DMS53 (cell line): ENCODE measurements at regions not wholly inside any gene's neighbourhood (a gene's known extent, or its start where the extent isn't known, plus 50 kb on each side); places are given as distances from the start of the nearest gene placed in this dataset.

Experiments used
- DNase-seq: peaks from one replicate; lab custom pipeline; 2025; lab: John Stamatoyannopoulos, UW

- no peak for DNase-seq
Observed at GRCh38 chr2:59985923-59986322, 567.5 kb downstream of the BCL11A start.

- DNase-seq: no peak
Observed at GRCh38 chr2:59974051-59974766, 579.2 kb downstream of the BCL11A start.

- DNase-seq: no peak
Observed at GRCh38 chr2:59969161-59969560, 584.3 kb downstream of the BCL11A start.

GRCh38 chr2:59968441-59968840, 585.0 kb downstream of the BCL11A start:
- DNase-seq: no peak

- no peak for DNase-seq
Observed at GRCh38 chr2:59967691-59968090, 585.8 kb downstream of the BCL11A start.

- DNase-seq: no peak
Observed at GRCh38 chr2:59963157-59963556, 590.3 kb downstream of the BCL11A start.

- DNase-seq: no peak
Observed at GRCh38 chr2:59961746-59962145, 591.7 kb downstream of the BCL11A start.

- no peak for DNase-seq
Observed at GRCh38 chr2:59959944-59960343, 593.5 kb downstream of the BCL11A start.

- DNase-seq: no peak
Observed at GRCh38 chr2:59957504-59957903, 596.0 kb downstream of the BCL11A start.

- DNase-seq: no peak
Observed at GRCh38 chr2:59956981-59957380, 596.5 kb downstream of the BCL11A start.

GRCh38 chr2:59947917-59948541, 605.4 kb downstream of the BCL11A start:
- DNase-seq: peak; percentile 12

- no peak for DNase-seq
Observed at GRCh38 chr2:59947209-59947608, 606.2 kb downstream of the BCL11A start.

GRCh38 chr2:59939236-59939635, 614.2 kb downstream of the BCL11A start:
- DNase-seq: no peak

GRCh38 chr2:59938181-59938580, 615.3 kb downstream of the BCL11A start:
- DNase-seq: no peak

GRCh38 chr2:59936048-59936447, 617.4 kb downstream of the BCL11A start:
- DNase-seq: no peak

- no peak for DNase-seq
Observed at GRCh38 chr2:59935005-59935404, 618.4 kb downstream of the BCL11A start.

- DNase-seq: no peak
Observed at GRCh38 chr2:59933948-59934347, 619.5 kb downstream of the BCL11A start.

GRCh38 chr2:59932341-59932740, 621.1 kb downstream of the BCL11A start:
- peak; percentile 48 for DNase-seq

- no peak for DNase-seq
Observed at GRCh38 chr2:59930430-59930829, 623.0 kb downstream of the BCL11A start.

GRCh38 chr2:59926731-59927130, 626.7 kb downstream of the BCL11A start:
- DNase-seq: no peak

- no peak for DNase-seq
Observed at GRCh38 chr2:59925321-59925720, 628.1 kb downstream of the BCL11A start.

GRCh38 chr2:59924346-59924745, 629.1 kb downstream of the BCL11A start:
- DNase-seq: no peak

- no peak for DNase-seq
Observed at GRCh38 chr2:59922450-59922849, 631.0 kb downstream of the BCL11A start.

- DNase-seq: no peak
Observed at GRCh38 chr2:59921743-59922142, 631.7 kb downstream of the BCL11A start.
